ENCODE measurements at regions not wholly inside any gene's neighbourhood (a gene's known extent, or its start where the extent isn't known, plus 50 kb on each side); places are given as distances from the start of the nearest gene placed in this dataset.

- Histone ChIP-seq H3K4me1 (ENCODE audit: control insufficient read depth in 2 of 3, insufficient read depth in 2 of 3, low read depth in 1 of 3, low read length in 3 of 3) (no peaks in the 10 kb centered on the region), H3K36me3 (ENCODE audit: control insufficient read depth in 2 of 3, insufficient read depth in 3 of 3, low read length in 3 of 3) (peaks cover 0 to 4% (median 0%) of the 10 kb centered on the region in 3 donors), H3K9ac (ENCODE audit: low read length in 3 of 3) (no peak overlapping the region), H3K4me3 (ENCODE audit: low read length in 3 of 3) (no peak overlapping the region), H3K9me3 (ENCODE audit: control insufficient read depth in 2 of 3, insufficient read depth in 1 of 3, low read length in 3 of 3) (no peaks in the 10 kb centered on the region), H3K27me3 (ENCODE audit: control insufficient read depth, insufficient read depth, low read length) (no peaks in the 10 kb centered on the region), H3K27ac (ENCODE audit: low read depth in 2 of 2, low read length in 2 of 2) (no peak overlapping the region)
- DNase-seq = no peak
- intact Hi-C loops (cut with DNase I) = no loop called here
- FAIRE-seq = no peak
- TF ChIP-seq, protein P1, sequence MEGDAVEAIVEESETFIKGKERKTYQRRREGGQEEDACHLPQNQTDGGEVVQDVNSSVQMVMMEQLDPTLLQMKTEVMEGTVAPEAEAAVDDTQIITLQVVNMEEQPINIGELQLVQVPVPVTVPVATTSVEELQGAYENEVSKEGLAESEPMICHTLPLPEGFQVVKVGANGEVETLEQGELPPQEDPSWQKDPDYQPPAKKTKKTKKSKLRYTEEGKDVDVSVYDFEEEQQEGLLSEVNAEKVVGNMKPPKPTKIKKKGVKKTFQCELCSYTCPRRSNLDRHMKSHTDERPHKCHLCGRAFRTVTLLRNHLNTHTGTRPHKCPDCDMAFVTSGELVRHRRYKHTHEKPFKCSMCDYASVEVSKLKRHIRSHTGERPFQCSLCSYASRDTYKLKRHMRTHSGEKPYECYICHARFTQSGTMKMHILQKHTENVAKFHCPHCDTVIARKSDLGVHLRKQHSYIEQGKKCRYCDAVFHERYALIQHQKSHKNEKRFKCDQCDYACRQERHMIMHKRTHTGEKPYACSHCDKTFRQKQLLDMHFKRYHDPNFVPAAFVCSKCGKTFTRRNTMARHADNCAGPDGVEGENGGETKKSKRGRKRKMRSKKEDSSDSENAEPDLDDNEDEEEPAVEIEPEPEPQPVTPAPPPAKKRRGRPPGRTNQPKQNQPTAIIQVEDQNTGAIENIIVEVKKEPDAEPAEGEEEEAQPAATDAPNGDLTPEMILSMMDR (IDR thresholded peaks at IDR 0.05; ENCODE audit: borderline replicate concordance, extremely low read depth, insufficient read depth) = no peak
Measured at GRCh38 chr7:35747611-35748010, 52.7 kb upstream of the HERPUD2 start.

- Histone ChIP-seq H3K27ac (ENCODE audit: low read depth in 2 of 2, low read length in 2 of 2) (no peak overlapping the region), H3K36me3 (ENCODE audit: control insufficient read depth in 2 of 3, insufficient read depth in 3 of 3, low read length in 3 of 3) (peaks cover 0 to 4% (median 0%) of the 10 kb centered on the region in 3 donors), H3K4me3 (ENCODE audit: low read length in 3 of 3) (no peak overlapping the region), H3K4me1 (ENCODE audit: control insufficient read depth in 2 of 3, insufficient read depth in 2 of 3, low read depth in 1 of 3, low read length in 3 of 3) (no peaks in the 10 kb centered on the region), H3K9ac (ENCODE audit: low read length in 3 of 3) (no peak overlapping the region), H3K9me3 (ENCODE audit: control insufficient read depth in 2 of 3, insufficient read depth in 1 of 3, low read length in 3 of 3) (no peaks in the 10 kb centered on the region), H3K27me3 (ENCODE audit: control insufficient read depth, insufficient read depth, low read length) (no peaks in the 10 kb centered on the region)
- peak; percentile 3 for FAIRE-seq
- DNase-seq = no peak
- TF ChIP-seq, protein P1 (IDR thresholded peaks at IDR 0.05; ENCODE audit: borderline replicate concordance, extremely low read depth, insufficient read depth) = no peak
- intact Hi-C loops (cut with DNase I) = no loop called here
Measured at GRCh38 chr7:35748371-35748770, 52.5 kb upstream of the SEPTIN7 start.

DNA sequence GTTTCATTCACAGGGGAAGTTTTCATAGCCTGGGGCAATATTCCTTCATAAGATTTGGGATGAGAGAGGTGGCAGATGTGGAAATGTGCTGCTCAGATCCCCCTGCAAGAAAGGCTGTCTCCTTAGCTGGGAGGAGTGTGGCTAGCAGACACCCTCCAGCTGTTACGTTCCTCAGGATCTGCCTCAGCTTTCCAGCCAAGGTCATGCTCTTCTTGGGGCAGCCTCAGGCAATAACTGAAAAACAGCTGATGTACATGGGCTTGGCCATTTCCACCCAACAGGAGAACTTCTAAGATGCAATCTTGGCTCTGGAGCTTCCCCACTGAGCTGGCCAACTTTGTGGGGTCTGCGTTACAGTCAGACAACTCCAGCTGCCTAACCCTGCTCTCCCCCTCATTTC is 51.3 kb upstream of the SEPTIN7 start:
- no peaks in the 10 kb centered on the region for H3K4me1 ChIP-seq (ENCODE audit: control insufficient read depth in 2 of 3, insufficient read depth in 2 of 3, low read depth in 1 of 3, low read length in 3 of 3)
- DNase-seq (peak; percentile 28 to 85 (median 55)), FAIRE-seq (no peak)
- no peak overlapping the region for H3K27ac ChIP-seq (ENCODE audit: low read depth in 2 of 2, low read length in 2 of 2)
- intact Hi-C loops (cut with DNase I) = no loop called here
- H3K9ac ChIP-seq (ENCODE audit: low read length in 3 of 3) = no peak overlapping the region
- H3K4me3 ChIP-seq (ENCODE audit: low read length in 3 of 3) = no peak overlapping the region
- peaks cover 0 to 4% (median 0%) of the 10 kb centered on the region in 3 donors for H3K36me3 ChIP-seq (ENCODE audit: control insufficient read depth in 2 of 3, insufficient read depth in 3 of 3, low read length in 3 of 3)
- TF ChIP-seq, protein P1 (IDR thresholded peaks at IDR 0.05; ENCODE audit: borderline replicate concordance, extremely low read depth, insufficient read depth) = no peak
- H3K27me3 ChIP-seq (ENCODE audit: control insufficient read depth, insufficient read depth, low read length) = no peaks in the 10 kb centered on the region
- no peaks in the 10 kb centered on the region for H3K9me3 ChIP-seq (ENCODE audit: control insufficient read depth in 2 of 3, insufficient read depth in 1 of 3, low read length in 3 of 3)

Data from kidney (tissue), 13 donors.